Sigmoid colon (tissue), 4 donors: ENCODE measurements at regions not wholly inside any gene's neighbourhood (a gene's known extent, or its start where the extent isn't known, plus 50 kb on each side); places are given as distances from the start of the nearest gene placed in this dataset.

Experiments
- CTCF ChIP-seq, 4 experiments: fragments of 450-650 bp in 3 of 4; fragments of 200-600 bp in 1 of 4; IDR thresholded peaks; one replicate each; pipeline ENCODE4 v1.5.1; 2016 to 2019; ENCODE audit warnings: antibody characterized with exemption in 4 of 4, mild to moderate bottlenecking in 3 of 4, moderate library complexity in 2 of 4
- EP300 ChIP-seq, 4 donors: sonication (generic); formaldehyde crosslinking; IDR thresholded peaks; one replicate each; pipeline ENCODE4 v1.6.1; 2017; ENCODE audit warnings: antibody characterized with exemption in 4 of 4
- POLR2A ChIP-seq, 2 donors: fragments of 450-650 bp; IDR thresholded peaks; one replicate each; pipeline ENCODE4 v1.6.1; 2016; ENCODE audit warnings: antibody characterized with exemption in 2 of 2, mild to moderate bottlenecking in 2 of 2, moderate library complexity in 2 of 2
- POLR2AphosphoS5 ChIP-seq, 4 donors: sonication (generic); formaldehyde crosslinking; IDR thresholded peaks; one replicate each; pipeline ENCODE4 v1.6.1; 2017; ENCODE audit warnings: antibody characterized with exemption in 4 of 4

DNA sequence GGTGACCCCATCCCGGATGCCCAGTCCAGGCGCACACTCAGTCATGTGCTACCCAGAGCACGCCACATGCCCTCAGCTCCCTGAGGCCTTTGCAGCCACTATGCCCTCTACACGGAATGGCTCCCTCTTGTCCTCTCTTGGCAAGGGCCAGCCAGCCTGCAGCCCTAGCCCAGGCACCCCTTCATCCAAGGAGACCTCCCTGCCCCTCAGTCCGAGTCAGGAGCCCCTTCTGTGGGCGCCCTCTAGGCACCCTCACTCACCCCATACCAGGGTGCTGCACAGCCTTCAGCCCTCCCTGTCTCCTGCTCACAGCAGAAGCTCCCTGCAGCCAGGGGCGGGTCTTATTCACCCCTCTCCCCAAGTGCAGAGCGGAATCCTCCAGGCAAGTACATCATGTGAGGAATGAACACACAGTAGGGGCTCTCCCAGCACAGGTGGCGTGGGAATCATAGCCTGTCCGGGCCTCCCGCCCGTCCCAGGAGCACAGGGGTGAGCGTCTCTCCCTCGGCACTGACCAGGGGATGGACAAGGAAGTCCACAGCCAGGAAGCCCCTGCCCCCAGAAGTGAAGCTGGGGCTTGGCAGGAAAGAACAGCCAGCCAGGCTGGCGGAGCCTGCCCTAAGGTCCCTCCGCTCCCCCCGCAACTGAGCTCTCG lies 186.9 kb downstream of the RBFOX3 start:
- TF ChIP-seq EP300 (IDR thresholded peaks at IDR 0.05) (no peak), CTCF (IDR thresholded peaks at IDR 0.05) (no peak), POLR2AphosphoS5 (IDR thresholded peaks at IDR 0.05) (no peak), POLR2A (IDR thresholded peaks at IDR 0.05) (no peak)
